HG02642 (cell line): ENCODE measurements at regions not wholly inside any gene's neighbourhood (a gene's known extent, or its start where the extent isn't known, plus 50 kb on each side); places are given as distances from the start of the nearest gene placed in this dataset.

ENCODE experiments used
- ATAC-seq: cut with Tn5 transposase; IDR thresholded peaks from one replicate; pipeline ENCODE4 v1.9.1; 2021; ENCODE audit warnings: mild to moderate bottlenecking; ENCODE audit not compliant: unreplicated experiment, poor library complexity

GRCh38 chr2:105626212-105626965, 118.3 kb upstream of the NCK2 start:
- ATAC-seq, result no peak

DNA sequence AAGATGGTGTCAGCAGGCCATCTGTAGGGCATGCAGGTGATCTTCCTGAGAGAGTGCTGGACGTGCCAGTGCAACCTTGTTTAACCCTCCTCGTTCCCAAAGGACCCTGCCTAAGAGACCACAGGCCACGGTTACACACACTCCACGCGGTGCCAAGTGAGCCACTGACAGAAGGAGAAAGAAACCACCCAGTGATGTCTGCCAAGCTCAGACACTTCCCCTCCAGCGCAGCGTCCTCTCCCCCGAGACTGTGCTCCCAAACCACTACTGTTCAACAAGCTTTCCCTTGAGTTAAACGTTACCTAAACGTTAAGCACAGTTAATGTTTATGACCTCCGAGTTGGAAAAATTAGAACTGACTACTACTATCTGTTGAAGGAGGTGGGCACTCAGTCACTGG, 119.1 kb upstream of the NCK2 start:
- no peak for ATAC-seq

- ATAC-seq, result no peak
Observed at GRCh38 chr2:105621038-105621437, 123.7 kb upstream of the NCK2 start.

GRCh38 chr2:105618351-105618659, 126.4 kb upstream of the NCK2 start:
- ATAC-seq, result no peak

DNA sequence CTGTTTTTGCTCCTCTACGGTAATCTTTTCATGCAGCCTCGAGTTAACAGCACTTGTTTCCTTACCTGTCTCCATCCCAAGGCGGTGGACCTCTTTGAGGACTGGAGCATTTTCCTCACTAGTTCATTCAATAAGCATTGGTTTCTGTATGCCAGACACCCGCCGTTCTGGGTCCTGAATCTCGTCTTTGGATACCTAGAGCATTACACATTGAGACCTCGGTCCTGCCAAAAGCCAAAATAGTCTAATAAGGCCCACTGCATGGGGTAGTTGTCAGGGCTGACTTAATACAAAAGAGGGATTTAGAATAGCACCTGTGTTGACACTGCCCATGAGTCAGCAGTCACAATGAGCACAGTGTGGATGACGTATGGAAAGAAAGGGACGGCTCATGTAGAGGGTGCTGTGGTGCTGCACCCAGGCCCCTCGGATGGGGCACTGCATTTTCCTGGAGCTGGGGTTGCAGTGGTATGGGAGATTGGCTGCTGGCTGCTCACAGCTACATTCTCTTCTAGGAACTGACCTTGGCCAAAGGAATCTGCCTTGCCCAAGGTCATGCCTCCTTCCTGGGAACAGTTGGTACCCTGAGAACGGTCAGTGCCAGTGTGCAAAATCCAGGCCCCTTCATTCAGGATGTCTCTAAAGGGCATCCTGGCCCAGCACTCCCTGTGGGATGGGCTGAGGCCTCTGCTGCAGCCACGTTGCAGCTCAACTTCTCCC, 126.9 kb upstream of the NCK2 start:
- ATAC-seq, result no peak

GRCh38 chr2:105615305-105615704, 129.4 kb upstream of the NCK2 start:
- no peak for ATAC-seq

- ATAC-seq, result no peak
Observed at GRCh38 chr2:105611811-105612424, 132.8 kb upstream of the NCK2 start.

GRCh38 chr2:105611333-105611637, 133.4 kb upstream of the NCK2 start:
- no peak for ATAC-seq

- no peak for ATAC-seq
Observed at GRCh38 chr2:105610576-105611332, 134.0 kb upstream of the NCK2 start.

- ATAC-seq, result no peak
Observed at GRCh38 chr2:105609746-105610402, 134.8 kb upstream of the NCK2 start.

DNA sequence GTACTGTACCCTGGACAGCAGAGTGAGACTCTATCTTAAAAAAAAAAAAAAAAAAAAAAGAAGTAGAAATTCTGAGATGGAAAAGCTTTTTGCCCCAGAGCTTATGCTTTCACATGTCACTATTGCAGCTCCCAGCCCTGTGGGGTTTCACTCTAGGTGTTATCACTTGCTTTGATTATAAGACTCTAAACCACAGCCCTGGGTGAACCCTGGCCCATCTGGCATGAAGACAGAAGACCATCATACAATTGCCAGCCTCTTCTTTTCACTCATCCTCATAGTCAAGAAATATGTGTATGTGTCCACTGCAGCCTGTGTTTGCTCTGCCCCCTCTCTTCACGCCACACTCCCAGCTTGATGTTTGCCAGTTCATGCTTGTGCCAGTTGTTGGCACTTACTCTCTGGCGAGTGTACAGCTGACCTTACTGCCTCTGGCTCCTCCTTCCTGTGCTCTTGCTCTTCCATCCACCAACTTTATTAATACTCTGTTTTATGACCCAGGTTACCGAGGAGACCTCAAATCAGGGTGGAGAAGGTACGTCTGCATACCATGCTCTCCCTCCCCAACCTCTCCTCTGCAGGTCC, 136.7 kb upstream of the NCK2 start:
- no peak for ATAC-seq

DNA sequence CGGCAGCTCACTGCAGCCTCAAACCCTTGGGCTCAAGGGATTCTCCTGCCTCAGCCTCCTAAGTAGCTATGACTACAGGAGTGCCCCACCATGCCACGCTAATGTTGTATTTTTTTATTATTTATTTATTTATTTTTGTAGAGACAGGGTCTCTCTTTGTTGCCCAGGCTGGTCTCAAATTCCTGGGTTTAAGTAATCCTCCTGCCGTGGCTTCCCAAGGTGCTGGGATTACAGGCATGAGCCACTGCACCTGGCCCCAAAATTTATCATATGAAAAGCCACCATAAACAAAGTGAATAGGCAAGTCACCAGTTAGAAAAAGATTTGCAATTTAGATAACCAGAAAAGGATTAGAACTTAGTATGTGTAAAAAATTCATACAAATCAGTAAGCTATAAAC, 138.6 kb upstream of the NCK2 start:
- ATAC-seq, result no peak

GRCh38 chr2:105604938-105605337, 139.8 kb upstream of the NCK2 start:
- ATAC-seq, result no peak

- no peak for ATAC-seq
Observed at GRCh38 chr2:105600949-105601794, 143.5 kb upstream of the NCK2 start.

DNA sequence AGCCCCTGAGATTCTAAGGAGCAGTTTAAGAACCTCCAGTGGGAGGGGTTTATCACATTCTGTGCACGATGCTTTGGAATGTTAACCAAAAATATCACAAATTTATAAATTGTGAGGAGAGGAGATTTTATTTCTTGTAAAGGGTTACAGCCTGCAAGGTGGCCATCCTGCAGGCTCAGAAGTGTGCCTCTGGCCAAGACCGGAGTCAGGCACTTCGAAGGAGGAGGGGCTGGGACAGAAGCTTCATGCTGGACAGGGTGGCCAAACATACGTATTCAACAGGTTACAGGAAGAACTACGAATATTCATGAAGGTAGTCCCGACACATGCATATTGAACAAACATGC, 144.1 kb upstream of the NCK2 start:
- ATAC-seq, result no peak

DNA sequence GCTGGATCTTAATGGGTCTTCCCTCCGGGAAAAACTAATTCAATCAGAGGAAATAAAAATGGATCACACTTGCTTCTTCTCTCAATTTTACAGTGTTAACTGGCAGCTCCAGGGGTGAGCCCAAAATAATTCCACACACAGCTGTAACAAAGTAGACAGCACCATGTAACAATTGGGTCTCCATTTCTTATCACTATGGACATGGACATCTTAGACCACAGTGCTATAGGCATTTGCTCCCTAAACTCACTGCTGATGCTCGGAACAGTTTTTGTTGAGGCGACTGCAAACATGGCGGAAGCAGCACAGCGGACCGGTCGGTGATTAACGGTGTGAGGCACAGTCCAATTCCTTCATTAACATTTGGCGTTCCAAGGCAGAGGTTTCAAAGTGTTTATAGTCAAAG, 144.7 kb upstream of the NCK2 start:
- ATAC-seq, result no peak

DNA sequence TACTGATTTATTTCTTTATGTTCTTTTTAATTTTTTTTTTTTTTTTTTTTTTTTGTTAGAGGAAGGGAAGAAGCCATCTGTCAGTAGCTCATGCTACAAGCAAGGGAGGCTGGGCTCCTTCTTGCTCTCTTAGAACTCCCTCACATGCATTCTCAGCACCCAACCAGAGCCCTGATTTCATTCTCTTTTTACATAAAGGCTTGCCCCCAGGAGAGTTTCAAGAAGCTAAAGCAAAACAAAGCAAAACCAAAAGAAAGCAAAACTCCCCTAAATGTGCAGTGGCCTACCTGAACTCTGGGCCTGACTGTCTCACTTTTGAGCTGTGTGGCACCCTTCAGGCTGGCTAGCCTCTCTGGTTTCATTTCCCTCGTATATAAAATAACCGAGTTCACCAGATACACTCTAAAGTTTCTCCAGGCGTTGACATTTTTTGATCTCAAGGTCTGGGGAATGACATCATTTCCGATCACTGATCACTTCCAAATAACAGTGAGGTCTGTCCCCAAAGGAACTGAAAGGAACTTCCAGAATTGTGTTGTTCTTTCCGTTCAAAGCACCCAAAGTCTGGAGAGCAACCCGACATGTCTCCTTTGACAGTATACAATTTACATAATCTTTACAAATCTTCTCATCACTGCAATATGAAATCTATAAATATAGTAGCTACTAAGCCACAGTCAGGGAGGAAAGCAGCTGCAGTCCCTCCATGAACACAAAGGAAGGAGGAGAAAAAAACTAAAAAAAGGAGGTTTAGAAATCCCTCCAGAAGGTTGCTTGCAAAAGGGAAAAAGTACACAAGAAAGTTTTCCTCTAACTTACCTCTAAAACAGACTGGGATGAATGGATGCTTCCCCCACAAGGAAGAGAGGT, 145.6 kb upstream of the NCK2 start:
- ATAC-seq, result no peak
